IPS-18c (cell line): ENCODE measurements at regions not wholly inside any gene's neighbourhood (a gene's known extent, or its start where the extent isn't known, plus 50 kb on each side); places are given as distances from the start of the nearest gene placed in this dataset.

Experiments
- H3K4me3 ChIP-seq: 2 replicates; pipeline ENCODE4 v1.7.0; 2013; ENCODE audit warnings: low read depth, mild to moderate bottlenecking, low read length, moderate library complexity; ENCODE audit not compliant: insufficient read depth
- H3K9me3 ChIP-seq: one replicate; pipeline ENCODE4 v1.6.1; 2013; ENCODE audit warnings: mild to moderate bottlenecking, low read length, moderate library complexity; ENCODE audit not compliant: control insufficient read depth, insufficient read depth

GRCh38 chr3:193754719-193755118, 161.7 kb downstream of the OPA1 start:
- no peak overlapping the region for H3K4me3 ChIP-seq
- H3K9me3 ChIP-seq, result peaks cover 2% of the 10 kb centered on the region

GRCh38 chr3:193756536-193756935, 163.5 kb downstream of the OPA1 start:
- H3K4me3 ChIP-seq, result no peak overlapping the region
- H3K9me3 ChIP-seq, result peaks cover 2% of the 10 kb centered on the region

GRCh38 chr3:193757457-193757856, 164.4 kb downstream of the OPA1 start:
- H3K4me3 ChIP-seq, result no peak overlapping the region
- peaks cover 2% of the 10 kb centered on the region for H3K9me3 ChIP-seq

- Histone ChIP-seq H3K9me3 (no peaks in the 10 kb centered on the region), H3K4me3 (no peak overlapping the region)
These were observed 169.0 kb downstream of the OPA1 start for GRCh38 chr3:193761969-193762368.

- Histone ChIP-seq H3K9me3 (no peaks in the 10 kb centered on the region), H3K4me3 (no peak overlapping the region)
These were observed 169.6 kb downstream of the OPA1 start for GRCh38 chr3:193762657-193763056.

- Histone ChIP-seq H3K4me3 (no peak overlapping the region), H3K9me3 (no peaks in the 10 kb centered on the region)
These were observed 172.0 kb downstream of the OPA1 start for GRCh38 chr3:193764959-193765358.

- Histone ChIP-seq H3K4me3 (no peak overlapping the region), H3K9me3 (no peaks in the 10 kb centered on the region)
These were observed 174.5 kb downstream of the OPA1 start for GRCh38 chr3:193767353-193768069.

- H3K9me3 ChIP-seq, result no peaks in the 10 kb centered on the region
- H3K4me3 ChIP-seq, result no peak overlapping the region
These were observed 175.0 kb downstream of the OPA1 start for GRCh38 chr3:193768070-193768394.

- Histone ChIP-seq H3K4me3 (no peak overlapping the region), H3K9me3 (no peaks in the 10 kb centered on the region)
These were observed 176.4 kb downstream of the OPA1 start for GRCh38 chr3:193769437-193769836.

- Histone ChIP-seq H3K4me3 (no peak overlapping the region), H3K9me3 (no peaks in the 10 kb centered on the region)
These were observed 178.1 kb downstream of the OPA1 start for GRCh38 chr3:193771011-193771652.

- no peaks in the 10 kb centered on the region for H3K9me3 ChIP-seq
- no peak overlapping the region for H3K4me3 ChIP-seq
These were observed 178.8 kb downstream of the OPA1 start for GRCh38 chr3:193771653-193772421.

- Histone ChIP-seq H3K9me3 (peaks cover 4% of the 10 kb centered on the region), H3K4me3 (no peak overlapping the region)
These were observed 179.4 kb downstream of the OPA1 start for GRCh38 chr3:193772422-193772763.

GRCh38 chr3:193773266-193774220, 180.5 kb downstream of the OPA1 start:
- Histone ChIP-seq H3K4me3 (no peak overlapping the region), H3K9me3 (peaks cover 4% of the 10 kb centered on the region)

- Histone ChIP-seq H3K9me3 (peaks cover 4% of the 10 kb centered on the region), H3K4me3 (no peak overlapping the region)
These were observed 181.4 kb downstream of the OPA1 start for GRCh38 chr3:193774272-193774915.

GRCh38 chr3:193774916-193775285, 181.9 kb downstream of the OPA1 start:
- Histone ChIP-seq H3K4me3 (no peak overlapping the region; the same call in 1 of the 2 replicates), H3K9me3 (peaks cover 4% of the 10 kb centered on the region)

- H3K4me3 ChIP-seq, result no peak overlapping the region
These were observed 182.5 kb downstream of the OPA1 start for GRCh38 chr3:193775421-193776077.

More at GRCh38 chr3:193775421-193776077, 182.5 kb downstream of the OPA1 start:
- peaks cover 4% of the 10 kb centered on the region for H3K9me3 ChIP-seq
